Body of pancreas (tissue), 4 donors: ENCODE measurements at regions not wholly inside any gene's neighbourhood (a gene's known extent, or its start where the extent isn't known, plus 50 kb on each side); places are given as distances from the start of the nearest gene placed in this dataset.
A peak's percentile ranks its signal among the peaks of the same experiment; 100 is the strongest.

Source experiments
- ATAC-seq: fragments of 150-250 bp; one replicate; pipeline ENCODE4 v1.9.1; 2016
- DNase-seq, 4 donors: peaks; one replicate each; pipeline ENCODE4 v3.0.0-alpha.2; 2019
- H3K27ac ChIP-seq, 4 donors: fragments of 200-600 bp; sonication (generic); 1 replicate in 3 of 4; 2 replicates in 1 of 4; pipeline versions ENCODE4 v1.5.1 to v1.6.1; 2016 to 2019; ENCODE audit warnings: mild to moderate bottlenecking in 1 of 4, mixed read lengths in 1 of 4, moderate library complexity in 1 of 4
- H3K27me3 ChIP-seq, 2 donors: fragments of 200-600 bp; sonication (generic); one replicate each; pipeline ENCODE4 v1.6.0; 2016; ENCODE audit warnings: mild to moderate bottlenecking in 1 of 2
- H3K36me3 ChIP-seq, 2 donors: fragments of 200-600 bp; sonication (generic); replicated peaks in 1 of 2; 2 replicates each; pipeline ENCODE4 v1.5.1; 2016; ENCODE audit warnings: low read depth in 2 of 2; ENCODE audit not compliant: insufficient read depth in 1 of 2
- H3K4me1 ChIP-seq: fragments of 200-600 bp; sonication (generic); one replicate; pipeline ENCODE4 v1.6.0; 2016
- H3K4me3 ChIP-seq, 2 donors: fragments of 200-600 bp; sonication (generic); 1 replicate in 1 of 2; 2 replicates in 1 of 2; pipeline ENCODE4 v1.5.1; 2016 to 2019
- H3K9me3 ChIP-seq, 3 donors: fragments of 200-600 bp; sonication (generic); 1 replicate in 2 of 3; 2 replicates in 1 of 3; pipeline ENCODE4 v1.5.1; 2016
- POLR2A ChIP-seq, 3 donors: fragments of 450-650 bp; IDR thresholded peaks; one replicate each; pipeline ENCODE4 v1.6.1; 2016; ENCODE audit warnings: antibody characterized with exemption in 3 of 3, mild to moderate bottlenecking in 2 of 3
- WGBS, 2 donors: methylation state at CpG; one replicate each; pipeline ENCODE4 v1.1.5; 2017; 5-methylcytosine and 5-hydroxymethylcytosine counted together
- intact Hi-C: fragments of 100-400 bp; cut with DNase I; formaldehyde crosslinking; loops from one replicate; pipeline ENCODE4 v1.15.1; 2023
- TF ChIP-seq, protein P1 (sequence below), 7 experiments: fragments of 450-650 bp in 4 of 7; fragments of 200-600 bp in 3 of 7; sonication (generic) in 3 of 7; IDR thresholded peaks; one replicate each; pipeline ENCODE4 v1.5.1; 2016 to 2019; ENCODE audit warnings: antibody characterized with exemption in 7 of 7

DNA sequence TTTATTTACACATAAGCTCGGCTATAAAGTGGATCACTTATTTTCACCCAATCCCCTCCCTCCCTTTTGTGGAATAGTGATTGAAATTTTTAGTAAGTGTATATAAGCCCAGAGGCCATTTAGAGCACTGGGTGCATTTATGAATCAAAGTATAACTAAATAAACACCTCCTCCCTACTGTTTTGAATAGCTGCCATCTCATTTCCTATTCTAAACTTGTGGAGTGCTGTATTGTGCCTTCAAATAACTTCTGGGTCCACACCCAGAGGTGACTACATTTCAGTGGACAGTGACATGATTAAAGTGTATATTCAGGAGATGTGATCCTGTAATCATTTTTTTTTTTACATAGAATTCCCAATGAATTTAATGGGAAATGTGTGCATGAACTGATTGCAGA is 104.9 kb downstream of the TEX13C start:
- TF ChIP-seq, protein P1, sequence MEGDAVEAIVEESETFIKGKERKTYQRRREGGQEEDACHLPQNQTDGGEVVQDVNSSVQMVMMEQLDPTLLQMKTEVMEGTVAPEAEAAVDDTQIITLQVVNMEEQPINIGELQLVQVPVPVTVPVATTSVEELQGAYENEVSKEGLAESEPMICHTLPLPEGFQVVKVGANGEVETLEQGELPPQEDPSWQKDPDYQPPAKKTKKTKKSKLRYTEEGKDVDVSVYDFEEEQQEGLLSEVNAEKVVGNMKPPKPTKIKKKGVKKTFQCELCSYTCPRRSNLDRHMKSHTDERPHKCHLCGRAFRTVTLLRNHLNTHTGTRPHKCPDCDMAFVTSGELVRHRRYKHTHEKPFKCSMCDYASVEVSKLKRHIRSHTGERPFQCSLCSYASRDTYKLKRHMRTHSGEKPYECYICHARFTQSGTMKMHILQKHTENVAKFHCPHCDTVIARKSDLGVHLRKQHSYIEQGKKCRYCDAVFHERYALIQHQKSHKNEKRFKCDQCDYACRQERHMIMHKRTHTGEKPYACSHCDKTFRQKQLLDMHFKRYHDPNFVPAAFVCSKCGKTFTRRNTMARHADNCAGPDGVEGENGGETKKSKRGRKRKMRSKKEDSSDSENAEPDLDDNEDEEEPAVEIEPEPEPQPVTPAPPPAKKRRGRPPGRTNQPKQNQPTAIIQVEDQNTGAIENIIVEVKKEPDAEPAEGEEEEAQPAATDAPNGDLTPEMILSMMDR (IDR thresholded peaks at IDR 0.05) = no peak
- TF ChIP-seq POLR2A (IDR thresholded peaks at IDR 0.05) = no peak
- no peaks in the 10 kb centered on the region for H3K36me3 ChIP-seq
- 30 to 36% methylated on average over 1 of the region's 1 CpG for WGBS, 2 donors
- no peak overlapping the region for H3K27ac ChIP-seq
- H3K4me1 ChIP-seq = no peaks in the 10 kb centered on the region
- no peak for DNase-seq
- intact Hi-C loops = no loop called here
- no peaks in the 10 kb centered on the region for H3K27me3 ChIP-seq
- no peak for ATAC-seq
- no peak overlapping the region for H3K4me3 ChIP-seq
- H3K9me3 ChIP-seq = no peaks in the 10 kb centered on the region

GRCh38 chrX:125436855-125437254 is 117.2 kb downstream of the TEX13C start:
- Histone ChIP-seq H3K4me3 (no peak overlapping the region), H3K36me3 (no peaks in the 10 kb centered on the region), H3K9me3 (no peaks in the 10 kb centered on the region), H3K27me3 (no peaks in the 10 kb centered on the region), H3K27ac (no peak overlapping the region), H3K4me1 (no peaks in the 10 kb centered on the region)
- DNase-seq (no peak), ATAC-seq (no peak)
- TF ChIP-seq POLR2A (IDR thresholded peaks at IDR 0.05) = no peak
- TF ChIP-seq, protein P1 (IDR thresholded peaks at IDR 0.05) = peak in 2 of 7 experiments; percentile 21 to 35
- intact Hi-C loops = no loop called here

DNA sequence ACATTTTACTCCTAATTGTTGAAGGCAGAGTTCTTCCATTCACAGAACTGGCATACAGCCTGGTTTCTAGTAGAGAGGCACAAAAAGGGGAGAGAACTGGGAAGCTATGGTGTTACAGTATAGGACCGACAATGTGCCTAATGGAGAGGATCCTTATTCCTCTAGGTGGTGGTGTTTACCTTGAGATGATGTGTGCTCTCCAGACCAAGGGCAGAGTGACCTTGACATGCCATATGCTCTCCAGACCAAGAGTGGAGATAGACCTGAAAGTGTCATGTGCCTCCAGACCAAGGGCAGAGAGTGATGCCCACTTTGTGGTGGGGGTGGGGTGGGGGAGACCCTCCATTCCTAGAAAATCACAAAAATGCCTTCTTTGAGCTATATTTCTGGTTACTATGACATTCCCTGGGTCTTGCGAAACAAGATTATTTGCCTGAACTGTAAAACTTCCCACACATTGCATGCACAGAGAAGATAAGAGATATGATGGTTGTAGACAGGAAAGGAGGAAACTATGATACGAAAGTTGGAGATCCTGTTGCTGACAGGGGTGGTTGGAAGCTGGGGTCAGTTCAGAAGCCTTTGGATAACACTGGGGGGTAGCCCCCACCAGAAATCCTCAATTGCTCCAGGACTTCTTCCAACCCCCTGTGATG is 119.7 kb downstream of the TEX13C start:
- Histone ChIP-seq H3K4me3 (no peak overlapping the region), H3K4me1 (no peaks in the 10 kb centered on the region), H3K27ac (no peak overlapping the region), H3K36me3 (no peaks in the 10 kb centered on the region), H3K9me3 (no peaks in the 10 kb centered on the region), H3K27me3 (no peaks in the 10 kb centered on the region)
- TF ChIP-seq, protein P1 (IDR thresholded peaks at IDR 0.05) = no peak
- TF ChIP-seq POLR2A (IDR thresholded peaks at IDR 0.05) = no peak
- DNase-seq (no peak), ATAC-seq (no peak)
- 22 to 33% methylated on average over 3 of the region's 3 CpGs for WGBS, 2 donors
- intact Hi-C loops = no loop called here

- no peaks in the 10 kb centered on the region for H3K27me3 ChIP-seq
- no peak overlapping the region for H3K27ac ChIP-seq
- TF ChIP-seq, protein P1 (IDR thresholded peaks at IDR 0.05) = no peak
- no peak for TF ChIP-seq POLR2A (IDR thresholded peaks at IDR 0.05)
- intact Hi-C loops = no loop called here
- WGBS, 2 donors = no CpG with 5 or more reads among the region's 1 CpG
- no peaks in the 10 kb centered on the region for H3K4me1 ChIP-seq
- no peaks in the 10 kb centered on the region for H3K9me3 ChIP-seq
- no peaks in the 10 kb centered on the region for H3K36me3 ChIP-seq
- no peak for ATAC-seq
- DNase-seq = no peak
- H3K4me3 ChIP-seq = no peak overlapping the region
These were observed 125.0 kb downstream of the TEX13C start for GRCh38 chrX:125444659-125445058.

DNA sequence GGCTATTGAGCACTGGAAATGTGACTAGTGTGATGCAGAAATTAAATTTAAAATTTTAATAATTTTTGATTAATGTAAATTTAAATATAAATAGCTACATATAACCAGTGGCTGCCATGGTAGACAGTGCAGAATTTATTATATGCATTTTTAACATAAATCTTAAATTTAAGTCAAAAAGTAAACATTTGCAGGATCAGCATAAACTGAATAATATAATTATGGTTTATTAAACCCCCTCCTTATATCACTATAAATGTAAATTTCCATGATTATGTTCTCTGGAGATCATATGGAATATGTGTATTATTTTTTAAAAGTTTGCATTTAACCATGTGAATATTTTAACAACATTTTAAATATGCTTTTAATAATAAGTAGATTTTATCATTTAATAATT is 155.8 kb downstream of the TEX13C start:
- Histone ChIP-seq H3K27me3 (no peaks in the 10 kb centered on the region), H3K36me3 (no peaks in the 10 kb centered on the region), H3K4me3 (no peak overlapping the region), H3K4me1 (no peaks in the 10 kb centered on the region), H3K27ac (no peak overlapping the region), H3K9me3 (no peaks in the 10 kb centered on the region)
- ATAC-seq (no peak), DNase-seq (no peak)
- intact Hi-C loops = no loop called here
- TF ChIP-seq, protein P1 (IDR thresholded peaks at IDR 0.05) = no peak
- no peak for TF ChIP-seq POLR2A (IDR thresholded peaks at IDR 0.05)
